OCI-LY3 (cell line): ENCODE measurements at regions not wholly inside any gene's neighbourhood (a gene's known extent, or its start where the extent isn't known, plus 50 kb on each side); places are given as distances from the start of the nearest gene placed in this dataset.

Experiments used
- EZH2phosphoT487 ChIP-seq: fragments of 200-600 bp; shearing (Covaris generic); IDR thresholded peaks from 2 replicates; pipeline ENCODE4 v1.6.1; 2018; ENCODE audit warnings: antibody characterized with exemption, mixed run types, low read depth
- TF ChIP-seq, protein P1 (sequence below): fragments of 200-600, 300-600 bp; sonication (generic); IDR thresholded peaks from 2 replicates; pipeline ENCODE4 v1.5.1; 2014; ENCODE audit warnings: antibody characterized with exemption, low read length, low read depth

- TF ChIP-seq, protein P1, sequence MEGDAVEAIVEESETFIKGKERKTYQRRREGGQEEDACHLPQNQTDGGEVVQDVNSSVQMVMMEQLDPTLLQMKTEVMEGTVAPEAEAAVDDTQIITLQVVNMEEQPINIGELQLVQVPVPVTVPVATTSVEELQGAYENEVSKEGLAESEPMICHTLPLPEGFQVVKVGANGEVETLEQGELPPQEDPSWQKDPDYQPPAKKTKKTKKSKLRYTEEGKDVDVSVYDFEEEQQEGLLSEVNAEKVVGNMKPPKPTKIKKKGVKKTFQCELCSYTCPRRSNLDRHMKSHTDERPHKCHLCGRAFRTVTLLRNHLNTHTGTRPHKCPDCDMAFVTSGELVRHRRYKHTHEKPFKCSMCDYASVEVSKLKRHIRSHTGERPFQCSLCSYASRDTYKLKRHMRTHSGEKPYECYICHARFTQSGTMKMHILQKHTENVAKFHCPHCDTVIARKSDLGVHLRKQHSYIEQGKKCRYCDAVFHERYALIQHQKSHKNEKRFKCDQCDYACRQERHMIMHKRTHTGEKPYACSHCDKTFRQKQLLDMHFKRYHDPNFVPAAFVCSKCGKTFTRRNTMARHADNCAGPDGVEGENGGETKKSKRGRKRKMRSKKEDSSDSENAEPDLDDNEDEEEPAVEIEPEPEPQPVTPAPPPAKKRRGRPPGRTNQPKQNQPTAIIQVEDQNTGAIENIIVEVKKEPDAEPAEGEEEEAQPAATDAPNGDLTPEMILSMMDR, result no peak
- no peak for TF ChIP-seq EZH2phosphoT487
These were observed 363.2 kb upstream of the DDHD1 start for GRCh38 chr14:53516261-53516774.
